HL-60 (cell line): ENCODE measurements at regions not wholly inside any gene's neighbourhood (a gene's known extent, or its start where the extent isn't known, plus 50 kb on each side); places are given as distances from the start of the nearest gene placed in this dataset.

Experiments used
- DNase-seq, 2 experiments: peaks; one replicate each; pipeline ENCODE4 v3.0.0-alpha.2; 2010 to 2020; ENCODE audit warnings: low read depth in 1 of 2, low spot score in 1 of 2
- H3K27ac ChIP-seq: fragments of 250-450 bp; sonication (Bioruptor Pico); replicated peaks from 2 replicates; pipeline ENCODE4 v1.5.1; 2020; ENCODE audit warnings: mild to moderate bottlenecking, moderate library complexity
- H3K27me3 ChIP-seq: fragments of 250-450 bp; sonication (Bioruptor Pico); 2 replicates; pipeline ENCODE4 v1.5.1; 2021; ENCODE audit warnings: mild to moderate bottlenecking, moderate library complexity; ENCODE audit not compliant: insufficient read depth, poor library complexity, severe bottlenecking
- H3K4me3 ChIP-seq: replicated peaks from 2 replicates; pipeline ENCODE4 v1.5.1; 2011; ENCODE audit warnings: mild to moderate bottlenecking, control low read depth, low read length; ENCODE audit not compliant: insufficient read depth
- GABPA ChIP-seq: IDR thresholded peaks from 2 replicates; pipeline ENCODE4 v1.6.1; 2012; ENCODE audit warnings: low read depth
- POLR2AphosphoS5 ChIP-seq: IDR thresholded peaks from 2 replicates; pipeline ENCODE4 v1.6.1; 2012; ENCODE audit warnings: low read depth
- SPI1 ChIP-seq: IDR thresholded peaks from 2 replicates; pipeline ENCODE4 v1.6.1; 2012; ENCODE audit warnings: low read depth, mild to moderate bottlenecking, borderline replicate concordance
- TF ChIP-seq, protein P1 (sequence below): IDR thresholded peaks from one replicate; pipeline ENCODE4 v1.5.1; 2011; ENCODE audit warnings: low read length, control low read depth, inconsistent platforms; ENCODE audit not compliant: insufficient read depth
- TF ChIP-seq, protein P2 (sequence below): IDR thresholded peaks from 2 replicates; pipeline ENCODE4 v1.6.1; 2012; ENCODE audit warnings: low read depth; ENCODE audit not compliant: insufficient replicate concordance

DNA sequence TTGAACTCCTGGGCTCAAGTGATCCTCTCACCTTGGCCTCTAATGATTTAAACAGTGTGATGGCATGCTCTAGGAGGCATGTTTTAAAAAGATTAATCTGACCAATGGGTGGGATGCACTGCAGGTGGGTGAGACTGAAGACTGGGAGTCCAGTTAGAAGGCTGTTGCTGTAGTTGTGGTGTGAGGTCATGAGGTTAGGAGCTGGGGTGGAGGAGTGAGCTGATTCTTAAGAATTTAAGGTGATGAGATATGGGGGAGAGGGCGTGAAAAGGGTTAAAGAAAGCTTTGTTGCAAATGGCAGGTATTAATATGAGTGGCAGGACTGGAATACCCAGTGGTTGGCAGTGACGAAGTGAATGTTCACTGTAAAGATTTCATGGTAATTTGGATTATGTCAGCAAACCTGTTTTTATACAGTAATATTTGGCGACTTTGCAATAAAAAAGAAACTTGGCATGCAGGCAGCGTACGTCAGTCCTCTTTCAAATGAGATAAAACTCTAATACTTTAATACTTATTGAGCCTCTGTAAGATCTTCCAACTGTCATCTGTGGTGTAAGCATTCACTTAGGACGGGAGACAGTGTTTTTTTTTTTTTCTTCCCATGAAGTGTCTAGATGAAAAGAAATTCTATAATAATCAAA is 72.8 kb upstream of the MTPN start:
- DNase-seq: no peak
- Histone ChIP-seq H3K27me3 (peaks cover 4% of the 10 kb centered on the region), H3K27ac (no peak overlapping the region), H3K4me3 (no peak overlapping the region)
- no peak for TF ChIP-seq SPI1
- TF ChIP-seq POLR2AphosphoS5: no peak
- TF ChIP-seq, protein P1, sequence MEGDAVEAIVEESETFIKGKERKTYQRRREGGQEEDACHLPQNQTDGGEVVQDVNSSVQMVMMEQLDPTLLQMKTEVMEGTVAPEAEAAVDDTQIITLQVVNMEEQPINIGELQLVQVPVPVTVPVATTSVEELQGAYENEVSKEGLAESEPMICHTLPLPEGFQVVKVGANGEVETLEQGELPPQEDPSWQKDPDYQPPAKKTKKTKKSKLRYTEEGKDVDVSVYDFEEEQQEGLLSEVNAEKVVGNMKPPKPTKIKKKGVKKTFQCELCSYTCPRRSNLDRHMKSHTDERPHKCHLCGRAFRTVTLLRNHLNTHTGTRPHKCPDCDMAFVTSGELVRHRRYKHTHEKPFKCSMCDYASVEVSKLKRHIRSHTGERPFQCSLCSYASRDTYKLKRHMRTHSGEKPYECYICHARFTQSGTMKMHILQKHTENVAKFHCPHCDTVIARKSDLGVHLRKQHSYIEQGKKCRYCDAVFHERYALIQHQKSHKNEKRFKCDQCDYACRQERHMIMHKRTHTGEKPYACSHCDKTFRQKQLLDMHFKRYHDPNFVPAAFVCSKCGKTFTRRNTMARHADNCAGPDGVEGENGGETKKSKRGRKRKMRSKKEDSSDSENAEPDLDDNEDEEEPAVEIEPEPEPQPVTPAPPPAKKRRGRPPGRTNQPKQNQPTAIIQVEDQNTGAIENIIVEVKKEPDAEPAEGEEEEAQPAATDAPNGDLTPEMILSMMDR: no peak
- TF ChIP-seq, protein P2, sequence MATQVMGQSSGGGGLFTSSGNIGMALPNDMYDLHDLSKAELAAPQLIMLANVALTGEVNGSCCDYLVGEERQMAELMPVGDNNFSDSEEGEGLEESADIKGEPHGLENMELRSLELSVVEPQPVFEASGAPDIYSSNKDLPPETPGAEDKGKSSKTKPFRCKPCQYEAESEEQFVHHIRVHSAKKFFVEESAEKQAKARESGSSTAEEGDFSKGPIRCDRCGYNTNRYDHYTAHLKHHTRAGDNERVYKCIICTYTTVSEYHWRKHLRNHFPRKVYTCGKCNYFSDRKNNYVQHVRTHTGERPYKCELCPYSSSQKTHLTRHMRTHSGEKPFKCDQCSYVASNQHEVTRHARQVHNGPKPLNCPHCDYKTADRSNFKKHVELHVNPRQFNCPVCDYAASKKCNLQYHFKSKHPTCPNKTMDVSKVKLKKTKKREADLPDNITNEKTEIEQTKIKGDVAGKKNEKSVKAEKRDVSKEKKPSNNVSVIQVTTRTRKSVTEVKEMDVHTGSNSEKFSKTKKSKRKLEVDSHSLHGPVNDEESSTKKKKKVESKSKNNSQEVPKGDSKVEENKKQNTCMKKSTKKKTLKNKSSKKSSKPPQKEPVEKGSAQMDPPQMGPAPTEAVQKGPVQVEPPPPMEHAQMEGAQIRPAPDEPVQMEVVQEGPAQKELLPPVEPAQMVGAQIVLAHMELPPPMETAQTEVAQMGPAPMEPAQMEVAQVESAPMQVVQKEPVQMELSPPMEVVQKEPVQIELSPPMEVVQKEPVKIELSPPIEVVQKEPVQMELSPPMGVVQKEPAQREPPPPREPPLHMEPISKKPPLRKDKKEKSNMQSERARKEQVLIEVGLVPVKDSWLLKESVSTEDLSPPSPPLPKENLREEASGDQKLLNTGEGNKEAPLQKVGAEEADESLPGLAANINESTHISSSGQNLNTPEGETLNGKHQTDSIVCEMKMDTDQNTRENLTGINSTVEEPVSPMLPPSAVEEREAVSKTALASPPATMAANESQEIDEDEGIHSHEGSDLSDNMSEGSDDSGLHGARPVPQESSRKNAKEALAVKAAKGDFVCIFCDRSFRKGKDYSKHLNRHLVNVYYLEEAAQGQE: no peak
- no peak for TF ChIP-seq GABPA

- H3K27me3 ChIP-seq: peaks cover 4% of the 10 kb centered on the region
- TF ChIP-seq, protein P1: no peak
- TF ChIP-seq GABPA: no peak
- TF ChIP-seq, protein P2: no peak
- no peak for TF ChIP-seq SPI1
- TF ChIP-seq POLR2AphosphoS5: no peak
- no peak overlapping the region for H3K4me3 ChIP-seq
- no peak for DNase-seq
- no peak overlapping the region for H3K27ac ChIP-seq
Measured at GRCh38 chr7:136049117-136049516, 72.0 kb upstream of the MTPN start.

DNA sequence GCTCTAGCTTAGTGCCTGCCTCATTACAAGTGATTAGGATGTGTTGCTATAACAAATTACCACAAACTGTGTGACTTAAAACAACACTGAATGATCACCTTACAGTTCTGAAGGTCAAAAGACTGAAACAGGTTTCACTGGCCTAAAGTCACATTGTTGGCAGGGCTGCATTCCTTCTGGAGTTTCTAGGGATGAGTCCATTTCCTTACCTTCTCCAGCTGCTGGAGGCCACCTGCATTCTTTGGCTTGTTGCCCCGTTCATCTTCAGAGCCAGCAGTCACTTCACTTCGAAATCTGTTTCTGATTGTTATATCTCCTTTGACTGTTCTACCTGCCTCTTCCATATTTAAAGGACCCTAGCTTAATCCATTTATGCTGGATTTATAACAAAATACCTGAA is 69.4 kb upstream of the MTPN start:
- TF ChIP-seq POLR2AphosphoS5: no peak
- TF ChIP-seq, protein P2: no peak
- no peak for TF ChIP-seq SPI1
- no peak for TF ChIP-seq GABPA
- TF ChIP-seq, protein P1: no peak
- no peak overlapping the region for H3K4me3 ChIP-seq
- H3K27ac ChIP-seq: no peak overlapping the region
- DNase-seq: no peak
- H3K27me3 ChIP-seq: peaks cover 4% of the 10 kb centered on the region
